A673 (cell line): ENCODE measurements at regions not wholly inside any gene's neighbourhood (a gene's known extent, or its start where the extent isn't known, plus 50 kb on each side); places are given as distances from the start of the nearest gene placed in this dataset.

Experiments used
- BruUV-seq: library from RNA; stranded (reverse); fragments of 400-500 nt; replicated peaks from 2 replicates; lab custom pipeline; 2021; lab: Mats Ljungman, UMichigan
- CTCF ChIA-PET: fragments of 300-600 bp; sonication (Branson Sonifier 250); formaldehyde crosslinking; loops from one replicate; lab custom pipeline; 2022; ENCODE audit warnings: antibody characterized with exemption; lab: Charles Lee
- POLR2A ChIA-PET: fragments of 300-600 bp; sonication (Branson Sonifier 250); formaldehyde crosslinking; loops from one replicate; lab custom pipeline; 2022; ENCODE audit warnings: antibody characterized with exemption; ENCODE audit not compliant: low non-redundant PET; lab: Charles Lee
- DNase-seq: peaks from one replicate; pipeline ENCODE4 v3.0.0-alpha.2; 2015; ENCODE audit warnings: low spot score
- H3K27ac ChIP-seq: fragments of 200-600 bp; sonication (generic); 2 replicates; pipeline ENCODE4 v1.5.1; 2016; ENCODE audit warnings: mixed run types, low read depth, mild to moderate bottlenecking, mixed read lengths, antibody characterized with exemption, low read length; ENCODE audit not compliant: poor library complexity, severe bottlenecking
- H3K27me3 ChIP-seq: fragments of 200-600 bp; sonication (generic); replicated peaks from 2 replicates; pipeline ENCODE4 v1.6.1; 2017; ENCODE audit warnings: mixed run types, low read depth, mild to moderate bottlenecking, mixed read lengths, antibody characterized with exemption, low read length; ENCODE audit not compliant: insufficient read depth, poor library complexity
- H3K36me3 ChIP-seq: fragments of 200-600 bp; sonication (generic); 2 replicates; pipeline ENCODE4 v1.6.1; 2016; ENCODE audit warnings: mixed run types, mild to moderate bottlenecking, mixed read lengths, antibody characterized with exemption, low read length; ENCODE audit not compliant: insufficient read depth, poor library complexity, severe bottlenecking
- H3K4me1 ChIP-seq: fragments of 200-600 bp; sonication (generic); 2 replicates; pipeline ENCODE4 v1.6.1; 2017; ENCODE audit warnings: mixed run types, mild to moderate bottlenecking, mixed read lengths, antibody characterized with exemption, low read length; ENCODE audit not compliant: insufficient read depth, poor library complexity, severe bottlenecking
- H3K4me3 ChIP-seq: fragments of 200-600 bp; sonication (generic); 2 replicates; pipeline ENCODE4 v1.5.1; 2016; ENCODE audit warnings: low read depth, mixed run types, mild to moderate bottlenecking, mixed read lengths, low read length; ENCODE audit not compliant: poor library complexity, severe bottlenecking
- H3K9me3 ChIP-seq: fragments of 200-600 bp; sonication (generic); 2 replicates; pipeline ENCODE4 v1.6.1; 2016; ENCODE audit warnings: mixed run types, low read depth, mild to moderate bottlenecking, mixed read lengths, antibody characterized with exemption, low read length; ENCODE audit not compliant: poor library complexity, severe bottlenecking
- EZH2 ChIP-seq: fragments of 200-600 bp; sonication (generic); IDR thresholded peaks from 2 replicates; pipeline ENCODE4 v1.6.1; 2017; ENCODE audit warnings: borderline replicate concordance, low read depth, mild to moderate bottlenecking, mixed read lengths, antibody characterized with exemption, low read length; ENCODE audit not compliant: poor library complexity, severe bottlenecking
- intact Hi-C: fragments of 100-400 bp; cut with micrococcal nuclease; formaldehyde crosslinking; loops from one replicate; pipeline ENCODE4 v1.10.0; 2022; ENCODE audit not compliant: unreplicated experiment
- TF ChIP-seq, protein P1 (sequence below): fragments of 300-800, 200-600 bp; sonication (generic); conservative IDR thresholded peaks from 2 replicates; pipeline ENCODE4 v1.5.1; 2017; ENCODE audit warnings: low read depth, mild to moderate bottlenecking, antibody characterized with exemption, low read length, moderate library complexity, mixed read lengths

DNA sequence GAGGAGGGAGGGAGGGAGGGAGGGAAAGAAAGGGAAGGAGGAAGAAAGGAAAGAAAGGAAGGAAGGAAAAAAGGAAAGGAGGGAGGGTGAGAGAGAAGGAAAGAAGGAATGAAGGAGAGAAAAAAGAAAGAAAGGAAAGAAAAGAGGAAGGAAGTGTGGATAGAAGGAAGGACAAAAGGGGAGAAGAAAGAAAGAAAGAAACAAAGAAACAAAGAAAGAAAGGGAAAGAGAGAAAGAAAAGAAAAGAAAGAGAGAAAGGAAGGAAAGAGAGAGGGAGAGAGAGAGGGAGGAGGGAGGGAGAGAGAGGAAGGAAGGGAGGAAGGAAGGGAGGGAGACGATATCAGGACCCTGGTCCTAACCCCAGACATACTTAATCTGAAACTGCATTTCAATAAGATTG lies 146.2 kb upstream of the ZC3H11B start:
- H3K27ac ChIP-seq: no peak overlapping the region
- POLR2A ChIA-PET: no interaction called here
- no peak for DNase-seq
- no peaks in the 10 kb centered on the region for H3K36me3 ChIP-seq
- peaks cover 27% of the 10 kb centered on the region for H3K27me3 ChIP-seq
- no peak overlapping the region for H3K4me3 ChIP-seq
- intact Hi-C loops: no loop called here
- no TSS peak for BruUV-seq
- CTCF ChIA-PET: no interaction called here
- H3K9me3 ChIP-seq: no peaks in the 10 kb centered on the region
- H3K4me1 ChIP-seq: no peaks in the 10 kb centered on the region
- TF ChIP-seq, protein P1, sequence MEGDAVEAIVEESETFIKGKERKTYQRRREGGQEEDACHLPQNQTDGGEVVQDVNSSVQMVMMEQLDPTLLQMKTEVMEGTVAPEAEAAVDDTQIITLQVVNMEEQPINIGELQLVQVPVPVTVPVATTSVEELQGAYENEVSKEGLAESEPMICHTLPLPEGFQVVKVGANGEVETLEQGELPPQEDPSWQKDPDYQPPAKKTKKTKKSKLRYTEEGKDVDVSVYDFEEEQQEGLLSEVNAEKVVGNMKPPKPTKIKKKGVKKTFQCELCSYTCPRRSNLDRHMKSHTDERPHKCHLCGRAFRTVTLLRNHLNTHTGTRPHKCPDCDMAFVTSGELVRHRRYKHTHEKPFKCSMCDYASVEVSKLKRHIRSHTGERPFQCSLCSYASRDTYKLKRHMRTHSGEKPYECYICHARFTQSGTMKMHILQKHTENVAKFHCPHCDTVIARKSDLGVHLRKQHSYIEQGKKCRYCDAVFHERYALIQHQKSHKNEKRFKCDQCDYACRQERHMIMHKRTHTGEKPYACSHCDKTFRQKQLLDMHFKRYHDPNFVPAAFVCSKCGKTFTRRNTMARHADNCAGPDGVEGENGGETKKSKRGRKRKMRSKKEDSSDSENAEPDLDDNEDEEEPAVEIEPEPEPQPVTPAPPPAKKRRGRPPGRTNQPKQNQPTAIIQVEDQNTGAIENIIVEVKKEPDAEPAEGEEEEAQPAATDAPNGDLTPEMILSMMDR: no peak
- no peak for TF ChIP-seq EZH2

DNA sequence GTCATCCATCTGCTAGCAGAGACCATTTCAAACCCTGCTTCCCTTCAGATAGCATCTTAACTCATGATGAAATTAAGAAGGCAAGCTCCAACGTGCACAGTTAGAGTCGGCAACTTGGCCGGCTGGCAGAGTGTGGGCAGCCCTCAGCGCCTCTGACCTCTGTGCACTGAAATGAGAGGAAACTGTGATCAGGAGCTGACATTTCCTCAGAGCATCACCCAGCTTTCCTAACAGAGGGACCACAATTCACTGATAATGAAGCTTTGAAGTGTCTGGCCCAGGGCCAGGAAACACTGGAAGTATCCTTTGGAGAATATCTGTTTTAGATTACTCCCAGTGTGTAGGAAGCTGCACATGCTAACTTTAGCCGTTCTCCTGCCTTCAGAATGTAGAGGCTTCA lies 145.0 kb upstream of the ZC3H11B start:
- intact Hi-C loops: no loop called here
- BruUV-seq: no TSS peak
- H3K4me3 ChIP-seq: no peak overlapping the region
- TF ChIP-seq, protein P1: no peak
- no peak for TF ChIP-seq EZH2
- peaks cover 29% of the 10 kb centered on the region for H3K27me3 ChIP-seq
- CTCF ChIA-PET: no interaction called here
- DNase-seq: peak; percentile 7
- H3K9me3 ChIP-seq: no peaks in the 10 kb centered on the region
- POLR2A ChIA-PET: no interaction called here
- no peaks in the 10 kb centered on the region for H3K4me1 ChIP-seq
- H3K36me3 ChIP-seq: no peaks in the 10 kb centered on the region
- no peak overlapping the region for H3K27ac ChIP-seq

DNA sequence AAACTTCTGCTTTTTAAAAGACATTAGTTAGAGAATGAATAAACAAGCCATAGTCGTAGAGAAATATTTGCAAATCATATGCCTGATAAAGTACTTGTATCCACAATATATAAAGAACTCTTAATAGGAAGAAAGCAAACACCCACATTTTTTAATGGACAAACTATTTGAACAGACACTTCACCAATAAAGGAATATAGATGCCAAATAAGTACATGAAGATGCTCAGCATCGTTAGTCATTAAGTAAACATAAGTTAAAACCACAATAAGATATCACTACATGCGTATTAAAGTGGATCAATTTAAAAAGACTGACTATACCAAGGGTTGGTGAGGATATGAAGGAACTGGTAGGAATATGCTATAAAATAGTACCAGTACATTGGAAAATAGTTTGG lies 142.3 kb upstream of the ZC3H11B start:
- TF ChIP-seq, protein P1: no peak
- no peak for TF ChIP-seq EZH2
- Histone ChIP-seq H3K27me3 (peaks cover 25% of the 10 kb centered on the region), H3K27ac (no peak overlapping the region), H3K4me1 (no peaks in the 10 kb centered on the region), H3K36me3 (no peaks in the 10 kb centered on the region), H3K4me3 (no peak overlapping the region), H3K9me3 (no peaks in the 10 kb centered on the region)
- intact Hi-C loops: no loop called here
- no peak for DNase-seq
- ChIA-PET POLR2A (no interaction called here), CTCF (no interaction called here)
- BruUV-seq: no TSS peak
